22Rv1 (cell line): ENCODE measurements at regions not wholly inside any gene's neighbourhood (a gene's known extent, or its start where the extent isn't known, plus 50 kb on each side); places are given as distances from the start of the nearest gene placed in this dataset.

Experiments used
- H3K27ac ChIP-seq: fragments of 450-650 bp; 2 replicates; pipeline ENCODE4 v1.5.1; 2017
- ZFX ChIP-seq: fragments of 450-650 bp; IDR thresholded peaks from 2 replicates; pipeline ENCODE4 v1.6.1; 2017; ENCODE audit warnings: antibody characterized with exemption, borderline replicate concordance
- TF ChIP-seq, protein P1 (sequence below): fragments of 450-650 bp; IDR thresholded peaks from 2 replicates; pipeline ENCODE4 v1.5.1; 2017; ENCODE audit warnings: mild to moderate bottlenecking

DNA sequence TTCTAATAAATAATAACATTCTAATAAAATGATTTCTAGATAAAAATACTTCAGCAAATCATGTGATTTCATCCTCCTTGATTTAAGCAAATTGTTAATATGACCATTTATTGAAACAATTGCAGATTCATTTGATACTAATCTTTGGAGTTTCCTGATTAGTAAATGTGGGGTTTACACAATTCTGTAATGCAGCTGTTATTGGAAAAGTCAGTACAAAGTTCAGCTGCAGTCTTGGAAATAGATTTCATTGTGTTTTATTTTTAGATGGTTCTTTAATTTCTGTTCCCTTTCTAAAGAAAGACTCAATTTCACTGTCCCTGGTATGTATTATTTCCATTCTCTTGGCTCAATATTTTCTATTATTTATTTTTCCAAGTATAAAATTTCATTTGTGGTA, 342.0 kb downstream of the TBC1D32 start:
- TF ChIP-seq ZFX = no peak
- TF ChIP-seq, protein P1, sequence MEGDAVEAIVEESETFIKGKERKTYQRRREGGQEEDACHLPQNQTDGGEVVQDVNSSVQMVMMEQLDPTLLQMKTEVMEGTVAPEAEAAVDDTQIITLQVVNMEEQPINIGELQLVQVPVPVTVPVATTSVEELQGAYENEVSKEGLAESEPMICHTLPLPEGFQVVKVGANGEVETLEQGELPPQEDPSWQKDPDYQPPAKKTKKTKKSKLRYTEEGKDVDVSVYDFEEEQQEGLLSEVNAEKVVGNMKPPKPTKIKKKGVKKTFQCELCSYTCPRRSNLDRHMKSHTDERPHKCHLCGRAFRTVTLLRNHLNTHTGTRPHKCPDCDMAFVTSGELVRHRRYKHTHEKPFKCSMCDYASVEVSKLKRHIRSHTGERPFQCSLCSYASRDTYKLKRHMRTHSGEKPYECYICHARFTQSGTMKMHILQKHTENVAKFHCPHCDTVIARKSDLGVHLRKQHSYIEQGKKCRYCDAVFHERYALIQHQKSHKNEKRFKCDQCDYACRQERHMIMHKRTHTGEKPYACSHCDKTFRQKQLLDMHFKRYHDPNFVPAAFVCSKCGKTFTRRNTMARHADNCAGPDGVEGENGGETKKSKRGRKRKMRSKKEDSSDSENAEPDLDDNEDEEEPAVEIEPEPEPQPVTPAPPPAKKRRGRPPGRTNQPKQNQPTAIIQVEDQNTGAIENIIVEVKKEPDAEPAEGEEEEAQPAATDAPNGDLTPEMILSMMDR = no peak
- H3K27ac ChIP-seq = no peak overlapping the region

DNA sequence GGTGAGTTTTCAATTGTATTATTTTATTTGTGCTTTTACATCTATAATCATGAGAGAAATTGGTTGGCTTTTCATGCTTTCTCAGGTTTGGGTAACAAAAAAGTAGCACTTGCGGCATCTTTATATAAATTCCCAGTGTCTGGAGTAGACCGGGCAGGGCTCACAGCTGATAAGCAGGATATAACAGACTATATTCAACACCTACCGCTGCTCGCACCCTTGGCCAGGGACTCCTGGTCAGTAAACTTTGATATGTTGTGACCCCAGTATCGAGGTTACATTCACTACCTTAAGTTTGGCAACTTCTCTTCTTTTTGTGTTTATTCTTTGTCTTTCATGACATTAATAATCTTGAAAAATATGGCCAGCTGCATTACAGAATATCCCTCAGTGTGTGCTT, 343.4 kb downstream of the TBC1D32 start:
- TF ChIP-seq, protein P1 = no peak
- no peak for TF ChIP-seq ZFX
- H3K27ac ChIP-seq = no peak overlapping the region

DNA sequence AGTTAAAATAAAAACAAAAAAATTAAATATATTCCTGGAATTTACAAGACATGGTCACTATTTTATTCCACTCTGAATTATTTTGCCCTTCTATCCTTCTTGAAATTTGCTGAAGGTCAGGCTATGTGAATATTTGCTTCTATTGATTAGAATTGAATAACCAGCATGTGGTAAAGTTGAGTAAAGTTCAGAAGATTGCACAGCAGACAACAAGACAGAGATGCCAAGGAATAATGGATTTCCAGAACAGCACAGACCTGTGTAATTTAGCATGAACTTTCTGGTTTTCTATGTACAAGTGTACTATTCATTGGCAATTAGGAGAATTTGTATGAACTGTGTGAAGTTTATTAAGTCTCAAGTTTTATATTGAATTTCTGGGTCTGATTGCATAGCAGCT, 352.4 kb downstream of the TBC1D32 start:
- H3K27ac ChIP-seq = no peak overlapping the region
- TF ChIP-seq, protein P1 = no peak
- no peak for TF ChIP-seq ZFX

DNA sequence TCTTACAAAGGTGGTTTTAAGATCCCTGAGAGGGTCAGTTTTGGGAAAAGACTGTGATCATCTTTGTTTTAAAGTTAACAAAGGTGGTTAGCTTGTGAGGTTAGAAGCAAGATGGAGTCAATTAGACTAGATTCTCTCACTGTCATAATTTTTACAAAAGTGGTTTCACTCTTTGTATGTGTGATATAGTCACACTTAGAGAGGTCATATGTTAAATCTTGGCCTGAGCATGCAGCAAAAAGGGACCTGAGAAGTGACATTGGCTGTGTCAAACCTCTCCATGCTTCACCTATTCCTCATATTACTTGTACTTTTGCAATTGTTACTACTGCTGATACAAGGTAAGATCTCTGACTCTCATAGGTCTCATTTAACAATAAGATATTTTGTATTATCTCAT, 368.0 kb downstream of the TBC1D32 start:
- H3K27ac ChIP-seq = no peak overlapping the region
- TF ChIP-seq, protein P1 = no peak
- no peak for TF ChIP-seq ZFX

DNA sequence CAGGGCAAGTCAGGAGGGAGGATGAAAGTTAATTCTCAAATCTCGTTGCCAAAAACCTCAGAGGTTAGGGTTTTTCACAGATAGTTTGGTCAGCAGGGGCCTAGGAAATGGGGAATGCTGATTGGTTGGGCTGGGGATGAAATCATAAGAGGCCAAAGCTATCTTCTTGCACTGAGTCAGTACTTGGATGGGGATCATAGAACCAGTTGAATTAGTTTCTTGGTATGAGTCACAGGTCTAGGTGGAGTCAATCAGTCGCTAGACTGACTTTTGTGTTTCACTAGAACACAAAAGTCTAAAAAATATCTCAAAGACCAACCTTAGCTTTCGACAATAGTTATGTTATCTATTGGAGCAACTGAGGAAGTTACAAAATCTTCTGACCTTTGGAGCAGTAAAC, 368.5 kb downstream of the TBC1D32 start:
- no peak overlapping the region for H3K27ac ChIP-seq
- TF ChIP-seq, protein P1 = no peak
- TF ChIP-seq ZFX = no peak

DNA sequence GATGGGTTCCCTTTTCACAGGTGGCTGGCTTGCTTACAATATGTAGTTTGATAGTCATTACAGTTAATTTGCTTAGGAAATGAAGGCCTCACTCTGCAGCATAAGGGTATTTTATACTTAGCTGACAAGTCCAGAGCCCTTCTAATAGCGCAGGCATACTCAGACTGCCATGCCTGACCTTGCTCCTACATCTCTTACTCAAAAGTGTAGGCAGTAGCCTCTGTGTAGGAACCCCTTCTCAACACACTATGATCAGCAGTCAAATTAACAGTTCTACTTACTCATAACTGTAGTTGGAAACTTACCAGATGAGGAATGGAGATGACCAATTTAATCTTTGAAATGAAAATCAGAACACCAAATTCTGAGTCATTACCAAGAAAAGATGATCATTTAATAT, 373.5 kb downstream of the TBC1D32 start:
- TF ChIP-seq ZFX = no peak
- TF ChIP-seq, protein P1 = no peak
- no peak overlapping the region for H3K27ac ChIP-seq

DNA sequence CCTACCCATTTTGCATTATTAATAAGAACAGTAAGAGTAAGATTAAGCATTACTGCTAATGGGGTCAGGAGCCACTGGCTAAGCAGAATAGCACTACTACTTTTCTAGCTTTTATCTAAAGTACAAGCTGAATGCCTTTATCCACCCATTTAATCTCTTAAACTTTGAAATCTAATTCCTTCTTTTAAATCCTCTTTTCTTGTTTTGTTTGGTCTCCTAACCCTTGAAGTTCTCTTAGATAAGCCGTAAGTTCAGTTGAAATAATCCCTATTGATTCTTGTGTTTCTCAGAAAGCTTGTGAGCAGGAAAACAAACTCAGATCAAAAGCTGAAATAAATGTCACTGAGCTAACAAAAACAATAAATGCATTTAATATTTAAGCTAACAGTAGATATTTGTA, 380.2 kb downstream of the TBC1D32 start:
- no peak overlapping the region for H3K27ac ChIP-seq
- TF ChIP-seq, protein P1 = no peak
- no peak for TF ChIP-seq ZFX
